Hematopoietic multipotent progenitor cell treated with erythropoietin and hydrocortisone succinate and interleukin-3 and kit ligand, for 17 days (in vitro differentiated cells): ENCODE measurements at regions not wholly inside any gene's neighbourhood (a gene's known extent, or its start where the extent isn't known, plus 50 kb on each side); places are given as distances from the start of the nearest gene placed in this dataset.

ENCODE experiments used
- DNase-seq: peaks from one replicate; pipeline ENCODE4 v3.0.0-alpha.2; 2015; ENCODE audit warnings: low spot score

GRCh38 chr9:129327552-129328328, 149.7 kb upstream of the IER5L start:
- DNase-seq = no peak

DNA sequence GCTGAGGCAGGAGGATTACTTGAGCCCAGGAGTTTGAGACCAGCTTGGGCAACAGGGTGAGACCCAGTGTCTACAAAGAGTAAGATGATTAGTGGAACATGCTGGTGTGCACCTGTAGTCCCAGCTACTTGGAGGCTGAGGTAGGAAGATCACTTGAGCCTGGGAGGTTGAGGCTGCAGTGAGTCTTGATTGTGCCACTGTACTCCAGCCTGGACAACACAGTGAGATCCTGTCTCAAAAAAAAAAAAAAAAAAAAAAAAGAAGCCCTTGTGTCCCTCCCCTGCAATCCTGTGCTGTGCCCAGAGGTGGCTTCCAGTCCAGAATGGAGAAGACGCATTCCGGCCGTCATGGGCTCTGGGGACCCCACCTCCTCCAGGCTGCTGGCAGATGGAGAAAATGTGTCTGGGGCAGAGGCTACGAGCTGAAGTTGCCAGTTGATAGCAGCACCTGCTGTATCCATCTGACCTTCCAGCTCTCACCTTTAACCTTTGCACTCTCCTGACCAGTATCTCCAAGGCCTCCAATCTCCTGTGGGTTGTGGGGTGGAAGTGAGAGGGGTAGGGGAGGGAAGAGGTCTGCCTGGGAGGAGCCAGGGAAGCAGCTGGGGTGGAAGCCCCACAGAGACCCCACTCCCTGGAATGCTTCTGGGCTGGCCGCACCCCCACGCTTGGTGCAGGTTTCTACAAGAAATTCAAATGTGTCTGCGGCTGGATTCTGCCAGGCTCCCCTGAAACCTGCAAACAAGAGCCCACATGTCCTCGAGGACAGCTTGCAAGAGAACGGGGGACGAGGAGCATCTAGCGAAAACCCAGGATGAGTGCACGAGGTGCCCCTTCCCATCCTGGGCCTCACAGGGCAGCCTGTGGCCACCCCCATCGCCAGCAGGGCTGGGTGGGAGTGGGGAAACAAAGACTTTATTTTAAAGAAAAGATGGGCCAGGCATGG, 148.3 kb upstream of the IER5L start:
- no peak for DNase-seq

DNA sequence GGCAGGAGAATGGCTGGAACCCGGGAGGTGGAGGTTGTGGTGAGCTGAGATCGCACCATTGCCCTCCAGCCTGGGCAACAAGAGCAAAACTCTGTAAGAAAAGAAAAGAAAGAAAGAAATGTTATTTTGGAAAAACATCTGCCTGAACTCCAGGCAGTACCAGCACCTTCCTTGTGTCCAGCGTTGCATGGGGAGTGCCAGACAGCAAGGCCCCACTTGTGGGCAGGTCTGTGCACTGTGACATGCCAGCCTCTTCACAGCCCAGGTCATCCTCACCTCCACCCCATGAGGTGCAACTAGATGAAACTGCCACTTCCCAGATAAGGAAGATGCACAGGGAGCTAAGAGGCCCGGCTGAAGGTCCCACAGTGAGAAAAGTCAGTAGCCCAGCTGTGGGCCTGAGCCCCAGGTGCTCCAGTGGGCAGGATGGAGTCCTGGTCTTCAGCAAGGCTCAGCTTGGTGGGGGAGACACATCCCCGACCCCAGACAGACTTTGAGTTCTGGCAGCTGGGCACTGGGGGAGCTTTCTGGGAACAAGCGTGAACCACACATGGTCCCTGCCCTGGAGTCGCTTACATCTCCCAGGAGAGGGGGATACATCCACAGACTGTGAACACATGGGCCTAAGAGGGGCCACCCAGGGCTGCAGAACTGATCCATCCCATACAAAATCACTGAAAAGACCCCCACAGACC, 146.9 kb upstream of the IER5L start:
- DNase-seq = no peak

DNA sequence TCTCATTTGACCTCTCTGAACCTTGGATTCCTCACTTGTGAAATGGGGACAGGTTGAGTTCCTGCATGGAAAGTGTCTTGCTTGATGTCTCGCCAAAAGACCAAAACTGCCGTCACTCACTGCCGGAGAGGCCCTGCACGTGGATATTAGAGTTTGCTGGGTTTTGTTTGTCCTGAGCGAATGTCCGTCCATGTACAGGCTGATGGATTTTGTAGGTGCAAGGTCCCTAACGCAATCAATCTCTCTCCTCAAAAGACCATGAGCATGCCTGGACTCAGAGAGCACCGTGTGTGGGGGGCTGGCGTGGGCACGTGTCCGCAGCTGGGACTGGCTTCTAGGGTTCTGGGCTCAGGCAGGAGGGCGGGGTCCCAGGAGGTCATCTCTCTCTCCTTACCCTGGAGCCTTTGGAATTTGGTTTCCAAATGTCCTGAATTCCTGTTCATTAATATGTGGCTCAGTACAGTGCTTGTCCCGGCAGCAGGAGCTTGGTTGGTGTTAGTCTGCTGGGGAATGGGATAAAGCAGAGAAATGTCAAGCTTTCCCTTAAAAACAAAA, 146.0 kb upstream of the IER5L start:
- no peak for DNase-seq

GRCh38 chr9:129323376-129323998, 145.4 kb upstream of the IER5L start:
- DNase-seq = no peak

DNA sequence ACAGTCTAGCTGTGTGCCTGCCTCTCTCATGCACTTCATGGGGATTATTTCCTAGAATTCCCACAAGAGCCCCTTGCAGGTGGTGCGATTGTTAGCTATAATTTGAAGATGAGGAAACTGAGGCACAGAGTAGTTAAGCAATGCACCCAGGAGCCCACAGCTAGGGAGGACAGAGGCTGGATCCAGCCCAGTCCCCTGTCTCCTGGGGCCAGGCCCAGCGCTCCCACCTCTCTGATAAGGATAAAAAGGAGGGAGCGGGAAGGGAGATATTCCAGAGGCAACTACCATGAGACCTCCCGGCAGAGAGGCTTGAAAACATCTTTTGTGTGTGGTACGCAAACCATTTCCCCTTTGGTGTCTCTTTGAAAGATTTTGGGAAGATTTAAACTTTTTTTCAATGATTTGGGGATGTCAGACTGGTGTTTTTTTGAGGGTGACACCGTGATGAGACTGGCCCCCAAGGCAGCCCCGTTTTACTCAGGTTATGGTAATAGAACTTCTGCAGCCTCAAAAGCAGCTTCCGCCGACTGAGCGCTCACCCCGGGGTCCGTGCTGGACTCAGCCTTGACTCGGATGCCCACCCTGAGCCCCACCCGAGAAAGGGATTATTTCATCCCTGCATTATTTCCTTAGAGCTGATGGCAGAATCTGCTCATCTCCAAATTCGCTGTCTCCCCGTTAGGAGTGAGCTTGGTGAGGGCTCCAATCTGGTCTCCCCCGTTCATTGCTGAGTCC, 144.7 kb upstream of the IER5L start:
- no peak for DNase-seq

DNA sequence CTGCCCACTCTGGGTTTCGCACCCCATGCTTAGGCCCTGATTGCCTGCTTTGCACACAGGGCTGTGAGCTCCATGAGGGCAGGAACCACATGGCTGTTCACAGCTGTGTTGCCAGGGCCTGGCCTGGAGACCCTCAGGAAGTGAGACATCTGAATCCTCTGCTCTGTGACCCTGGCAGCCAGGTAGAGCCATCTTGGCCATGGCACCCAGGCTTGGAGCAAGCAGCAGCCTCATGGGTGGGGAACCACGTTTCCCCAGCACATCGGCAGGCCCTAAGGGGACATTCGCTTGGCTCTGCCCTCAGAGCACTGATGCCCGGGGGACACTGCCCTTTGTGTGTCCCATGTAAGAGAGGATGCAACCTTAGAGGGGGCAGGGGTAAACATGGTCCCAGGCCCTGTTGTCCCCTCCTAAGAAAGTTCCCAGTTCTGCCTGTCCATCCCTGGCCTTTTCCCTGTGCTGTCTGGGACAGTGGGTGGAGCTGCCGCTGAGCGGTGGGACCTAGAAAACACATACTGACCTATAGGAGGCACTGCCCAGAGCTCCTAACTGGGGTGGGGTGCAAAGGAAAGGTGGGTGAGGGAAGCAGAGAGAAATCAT, 144.1 kb upstream of the IER5L start:
- no peak for DNase-seq

DNA sequence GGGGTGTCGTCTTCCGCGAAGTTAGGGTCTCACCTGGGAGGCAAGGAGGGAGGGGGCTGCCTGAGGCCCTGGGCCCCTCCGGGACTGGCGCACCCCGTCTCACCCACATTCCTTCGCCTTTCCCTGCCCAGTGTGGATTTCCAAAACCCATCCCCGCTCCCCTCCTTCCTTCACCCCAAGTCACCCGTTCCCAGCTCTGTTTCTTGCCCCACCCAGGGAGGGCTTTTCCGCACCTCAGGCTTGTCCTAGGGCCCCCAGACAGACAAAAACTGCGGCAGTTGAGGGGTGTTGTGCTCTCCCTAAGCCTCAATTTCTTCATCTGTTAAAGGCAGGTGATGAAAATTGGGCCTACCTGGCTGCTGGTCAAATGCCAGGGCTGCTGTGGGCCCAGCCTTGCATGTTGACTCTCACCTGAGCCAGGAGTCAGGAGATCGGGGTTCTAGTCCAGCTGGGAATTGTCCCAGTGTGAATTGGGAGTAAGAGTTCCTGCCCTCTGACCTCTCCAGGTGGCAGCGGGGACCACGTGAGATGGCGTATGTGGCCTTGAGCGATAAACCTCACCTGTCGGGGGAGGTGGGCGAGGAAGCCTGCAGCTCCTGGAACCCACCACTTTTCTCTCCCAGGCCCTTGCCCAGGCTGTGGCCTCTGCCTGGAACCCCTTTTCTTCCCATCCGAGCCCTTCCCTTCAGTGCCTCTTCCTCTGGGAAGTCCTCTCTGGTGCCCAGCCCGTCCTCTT, 143.4 kb upstream of the IER5L start:
- no peak for DNase-seq

- no peak for DNase-seq
These were observed 142.7 kb upstream of the IER5L start for GRCh38 chr9:129320575-129321285.

DNA sequence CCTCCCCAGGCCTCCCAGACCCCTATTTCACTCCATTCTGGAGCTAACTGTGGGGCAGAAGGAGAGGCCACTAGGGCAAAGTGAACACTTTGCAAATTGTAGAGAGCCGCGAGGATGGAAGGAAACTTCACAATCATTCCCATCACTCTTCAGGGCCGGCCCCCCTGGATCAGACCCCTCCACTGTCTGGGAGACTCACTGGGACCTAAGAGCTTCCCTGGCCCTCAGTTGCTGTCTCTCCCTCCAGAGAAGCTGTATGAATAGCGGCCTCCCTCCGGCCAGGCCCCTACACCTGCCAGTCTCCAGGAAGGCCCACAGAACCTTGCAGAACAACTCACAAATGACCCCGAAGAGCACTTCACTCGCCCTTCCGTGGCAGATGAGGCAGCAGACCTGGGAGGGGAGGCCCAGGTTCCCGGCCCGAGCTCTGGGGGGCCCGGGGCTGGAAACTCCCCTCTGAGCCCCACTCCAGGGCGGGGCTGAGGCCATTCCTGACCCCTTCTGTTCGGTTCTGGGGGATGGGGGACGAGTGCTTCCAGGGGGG, 141.9 kb upstream of the IER5L start:
- DNase-seq = no peak

GRCh38 chr9:129319076-129319937, 141.2 kb upstream of the IER5L start:
- no peak for DNase-seq

DNA sequence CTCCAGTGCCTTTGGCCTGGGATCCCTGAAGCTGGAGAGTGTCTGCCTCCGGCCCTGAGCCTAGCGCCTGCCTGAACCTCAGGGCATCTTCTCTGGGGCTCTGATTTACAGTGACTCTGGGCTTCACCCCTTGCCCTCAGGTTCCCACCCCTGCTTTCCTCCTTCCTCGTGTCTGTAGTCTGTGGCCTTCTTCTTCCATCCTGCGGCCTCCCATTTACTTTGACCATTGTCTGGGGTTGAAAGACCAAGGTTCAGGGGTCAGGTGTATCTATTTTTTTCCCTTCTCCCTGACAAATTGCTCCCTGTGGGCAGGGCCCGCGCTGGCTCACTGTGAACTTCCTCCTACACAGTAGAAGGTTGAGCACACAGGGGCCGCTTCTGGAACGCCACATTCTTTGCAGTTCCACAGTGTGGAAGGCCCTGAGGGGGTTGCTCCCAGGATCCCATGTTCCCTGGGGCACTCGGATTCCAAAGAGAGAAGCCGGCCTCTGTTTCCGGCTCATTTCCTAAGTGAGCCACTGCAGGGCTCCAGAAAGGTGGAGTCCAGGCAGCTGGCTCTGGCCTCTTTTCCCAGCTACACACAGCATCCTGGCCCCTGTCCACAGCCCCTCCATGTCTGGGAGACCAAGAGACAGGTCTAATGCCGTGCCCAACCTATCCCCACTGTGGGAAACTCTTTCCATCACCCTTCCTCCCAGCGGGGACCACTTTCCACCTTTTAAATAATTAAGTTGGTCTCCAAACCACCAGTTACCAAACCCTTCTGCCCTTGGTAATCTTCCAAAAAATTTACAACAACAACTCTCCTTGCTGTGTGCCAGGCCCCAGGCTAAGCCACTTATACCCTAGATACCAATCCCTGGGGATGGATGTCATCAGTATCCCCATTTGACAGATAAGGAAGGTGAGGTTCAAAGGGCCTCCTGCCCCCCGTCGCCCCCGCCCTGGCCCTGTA, 140.3 kb upstream of the IER5L start:
- DNase-seq = no peak

GRCh38 chr9:129317179-129318011, 139.3 kb upstream of the IER5L start:
- no peak for DNase-seq

GRCh38 chr9:129316281-129317030, 138.4 kb upstream of the IER5L start:
- no peak for DNase-seq

DNA sequence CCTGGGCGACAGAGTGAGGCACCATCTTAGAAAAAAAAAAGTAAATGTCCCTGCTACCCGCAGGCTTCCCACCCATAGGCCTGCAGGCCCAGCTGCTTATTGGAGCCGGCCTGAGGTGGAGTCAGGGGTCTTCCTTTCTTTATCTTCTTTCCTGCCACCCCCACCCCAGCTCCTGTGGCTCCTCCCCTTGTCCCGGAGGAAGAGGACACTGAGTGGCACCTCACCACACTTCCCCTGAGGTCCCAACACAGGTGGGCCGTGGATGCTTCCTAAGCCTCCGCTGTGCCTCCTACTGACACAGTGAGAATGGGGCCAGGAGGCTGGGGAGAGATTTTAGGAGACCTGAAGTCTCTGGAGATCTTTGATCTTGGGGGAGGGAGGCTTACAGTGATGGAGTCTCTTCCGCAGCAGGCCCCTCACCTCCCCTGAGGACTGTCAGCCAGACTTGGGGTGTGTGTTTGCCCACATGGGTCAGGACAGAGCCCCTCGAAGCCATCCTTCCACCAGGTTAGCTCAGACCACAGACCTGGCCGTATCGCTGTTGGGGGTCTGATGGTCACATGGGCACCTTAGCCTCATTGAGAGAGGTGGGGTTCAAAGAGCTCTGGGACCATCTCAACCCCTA, 135.4 kb upstream of the IER5L start:
- DNase-seq = no peak
